Esophagus muscularis mucosa (tissue), 4 donors: ENCODE measurements at regions not wholly inside any gene's neighbourhood (a gene's known extent, or its start where the extent isn't known, plus 50 kb on each side); places are given as distances from the start of the nearest gene placed in this dataset.

Experiments used
- DNase-seq: peaks from one replicate; pipeline ENCODE4 v3.0.0-alpha.2; 2017; ENCODE audit errors: extremely low spot score
- H3K27ac ChIP-seq, 4 donors: fragments of 200-600 bp; sonication (generic); replicated peaks in 1 of 4; 1 replicate in 3 of 4; 2 replicates in 1 of 4; pipeline ENCODE4 v1.5.1; 2016 to 2019; ENCODE audit warnings: mild to moderate bottlenecking in 1 of 4
- H3K27me3 ChIP-seq, 4 donors: fragments of 200-600 bp; sonication (generic); one replicate each; pipeline versions ENCODE4 v1.5.1 to v1.6.0; 2016 to 2019
- H3K36me3 ChIP-seq, 4 donors: fragments of 200-600 bp; sonication (generic); one replicate each; pipeline ENCODE4 v1.5.1; 2016 to 2019
- H3K4me1 ChIP-seq, 4 donors: fragments of 200-600 bp; sonication (generic); one replicate each; pipeline ENCODE4 v1.5.1; 2016 to 2019
- H3K4me3 ChIP-seq, 4 donors: fragments of 200-600 bp; sonication (generic); 1 replicate in 2 of 4; 2 replicates in 2 of 4; pipeline ENCODE4 v1.5.1; 2016 to 2019; ENCODE audit warnings: mild to moderate bottlenecking in 4 of 4, moderate library complexity in 1 of 4
- H3K9me3 ChIP-seq, 4 donors: fragments of 200-600 bp; sonication (generic); 1 replicate in 3 of 4; 2 replicates in 1 of 4; pipeline ENCODE4 v1.5.1; 2016 to 2019
- EP300 ChIP-seq: sonication (generic); formaldehyde crosslinking; IDR thresholded peaks from one replicate; pipeline ENCODE4 v1.6.1; 2017; ENCODE audit warnings: antibody characterized with exemption
- POLR2A ChIP-seq: fragments of 450-650 bp; IDR thresholded peaks from one replicate; pipeline ENCODE4 v1.6.1; 2017; ENCODE audit warnings: antibody characterized with exemption, moderate library complexity, mild to moderate bottlenecking, low read depth
- POLR2AphosphoS5 ChIP-seq, 2 donors: sonication (generic); formaldehyde crosslinking; IDR thresholded peaks; one replicate each; pipeline ENCODE4 v1.6.1; 2017; ENCODE audit warnings: antibody characterized with exemption in 2 of 2
- WGBS: methylation state at CpG from one replicate; pipeline ENCODE4 v1.1.5; 2018; 5-methylcytosine and 5-hydroxymethylcytosine counted together
- intact Hi-C: fragments of 100-400 bp; cut with DNase I; formaldehyde crosslinking; loops from one replicate; pipeline ENCODE4 v1.15.1; 2023
- TF ChIP-seq, protein P1 (sequence below), 3 experiments: fragments of 200-600 bp in 2 of 3; fragments of 450-650 bp in 1 of 3; sonication (generic) in 2 of 3; IDR thresholded peaks; one replicate each; pipeline ENCODE4 v1.5.1; 2017 to 2019; ENCODE audit warnings: antibody characterized with exemption in 3 of 3, mild to moderate bottlenecking in 2 of 3, moderate library complexity in 1 of 3

DNA sequence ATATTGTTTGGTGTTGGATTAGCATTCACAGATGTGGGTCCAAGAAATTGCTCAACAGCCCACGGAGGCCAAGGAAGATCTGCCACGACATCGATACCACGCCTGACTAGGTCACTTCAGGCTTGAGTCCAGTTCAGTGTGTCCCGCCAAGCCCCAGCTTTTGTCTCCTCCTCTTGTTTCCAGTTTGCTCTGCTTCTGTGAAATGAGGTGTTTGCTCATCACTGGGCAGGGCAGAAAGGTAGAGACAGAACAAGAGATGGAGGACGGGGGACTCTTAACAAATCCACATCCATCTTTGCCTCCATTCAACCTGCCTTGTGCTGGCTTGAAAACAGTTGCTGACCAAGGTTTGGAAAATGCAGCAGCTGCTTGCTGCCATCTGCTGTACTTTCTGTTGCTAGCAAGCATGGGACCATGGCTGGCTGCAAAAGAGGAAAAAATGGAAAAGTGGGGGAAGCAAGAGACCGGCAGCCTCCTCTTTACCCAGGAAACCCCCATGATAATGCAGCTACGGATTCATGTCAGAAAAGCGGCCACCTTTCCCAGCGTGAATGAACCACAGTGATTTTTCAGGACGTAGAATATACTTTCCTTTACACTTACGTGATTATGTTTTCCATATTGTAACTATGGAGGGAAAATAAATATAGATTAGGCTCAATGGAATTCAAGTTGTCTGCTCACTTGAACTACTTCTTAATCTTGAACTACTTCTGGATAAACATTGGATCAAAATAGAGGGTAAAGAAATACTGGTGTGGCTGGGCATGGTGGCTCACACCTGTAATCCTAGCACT is 80.2 kb upstream of the GREM2 start:
- H3K4me3 ChIP-seq = no peak overlapping the region
- H3K27me3 ChIP-seq = no peaks in the 10 kb centered on the region
- no peaks in the 10 kb centered on the region for H3K36me3 ChIP-seq
- H3K4me1 ChIP-seq = peaks cover 0 to 25% (median 21%) of the 10 kb centered on the region in 4 donors
- TF ChIP-seq EP300 = no peak
- TF ChIP-seq, protein P1, sequence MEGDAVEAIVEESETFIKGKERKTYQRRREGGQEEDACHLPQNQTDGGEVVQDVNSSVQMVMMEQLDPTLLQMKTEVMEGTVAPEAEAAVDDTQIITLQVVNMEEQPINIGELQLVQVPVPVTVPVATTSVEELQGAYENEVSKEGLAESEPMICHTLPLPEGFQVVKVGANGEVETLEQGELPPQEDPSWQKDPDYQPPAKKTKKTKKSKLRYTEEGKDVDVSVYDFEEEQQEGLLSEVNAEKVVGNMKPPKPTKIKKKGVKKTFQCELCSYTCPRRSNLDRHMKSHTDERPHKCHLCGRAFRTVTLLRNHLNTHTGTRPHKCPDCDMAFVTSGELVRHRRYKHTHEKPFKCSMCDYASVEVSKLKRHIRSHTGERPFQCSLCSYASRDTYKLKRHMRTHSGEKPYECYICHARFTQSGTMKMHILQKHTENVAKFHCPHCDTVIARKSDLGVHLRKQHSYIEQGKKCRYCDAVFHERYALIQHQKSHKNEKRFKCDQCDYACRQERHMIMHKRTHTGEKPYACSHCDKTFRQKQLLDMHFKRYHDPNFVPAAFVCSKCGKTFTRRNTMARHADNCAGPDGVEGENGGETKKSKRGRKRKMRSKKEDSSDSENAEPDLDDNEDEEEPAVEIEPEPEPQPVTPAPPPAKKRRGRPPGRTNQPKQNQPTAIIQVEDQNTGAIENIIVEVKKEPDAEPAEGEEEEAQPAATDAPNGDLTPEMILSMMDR (IDR thresholded peaks at IDR 0.05) = peak; percentile 63 to 68 (median 65)
- DNase-seq = no peak
- intact Hi-C loops = loop anchor here (2.0 to 5.0 kb wide), 2 partner anchors 501 to 670 kb away; no protein-coding TSS in a partner anchor
- H3K9me3 ChIP-seq = no peaks in the 10 kb centered on the region
- 43% methylated on average over 12 of the region's 12 CpGs for whole genome bisulfite sequencing
- no peak overlapping the region for H3K27ac ChIP-seq

DNA sequence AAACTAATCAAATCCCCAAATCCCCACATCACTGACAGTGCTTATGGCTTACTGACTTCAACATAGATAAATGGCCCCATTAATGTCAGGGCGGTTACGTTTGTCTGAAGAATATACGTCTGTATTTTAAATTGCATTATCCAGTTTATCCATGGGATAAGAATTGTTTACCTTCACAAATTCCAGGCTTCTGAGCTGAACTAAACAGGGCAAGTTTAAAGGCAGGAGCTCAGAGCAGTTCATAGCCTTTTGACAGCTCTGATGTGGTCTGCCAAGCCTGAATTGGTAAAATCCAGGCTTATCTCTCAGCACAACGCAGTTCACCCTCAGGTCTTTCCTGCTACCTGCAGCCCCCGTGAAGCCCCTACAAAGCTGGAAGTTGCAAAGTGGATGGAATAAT is 79.5 kb upstream of the GREM2 start:
- H3K36me3 ChIP-seq = no peaks in the 10 kb centered on the region
- no peaks in the 10 kb centered on the region for H3K27me3 ChIP-seq
- peaks cover 0 to 25% (median 21%) of the 10 kb centered on the region in 4 donors for H3K4me1 ChIP-seq
- intact Hi-C loops = loop anchor here (5.0 kb wide), 1 partner anchor 669 kb away; no protein-coding TSS in a partner anchor
- TF ChIP-seq POLR2AphosphoS5 (IDR thresholded peaks at IDR 0.05) (no peak), POLR2A (no peak), EP300 (no peak)
- TF ChIP-seq, protein P1 (IDR thresholded peaks at IDR 0.05) = no peak
- no peak for DNase-seq
- 34% methylated on average over 5 of the region's 5 CpGs for WGBS
- H3K9me3 ChIP-seq = no peaks in the 10 kb centered on the region
- no peak overlapping the region for H3K4me3 ChIP-seq
- no peak overlapping the region for H3K27ac ChIP-seq

DNA sequence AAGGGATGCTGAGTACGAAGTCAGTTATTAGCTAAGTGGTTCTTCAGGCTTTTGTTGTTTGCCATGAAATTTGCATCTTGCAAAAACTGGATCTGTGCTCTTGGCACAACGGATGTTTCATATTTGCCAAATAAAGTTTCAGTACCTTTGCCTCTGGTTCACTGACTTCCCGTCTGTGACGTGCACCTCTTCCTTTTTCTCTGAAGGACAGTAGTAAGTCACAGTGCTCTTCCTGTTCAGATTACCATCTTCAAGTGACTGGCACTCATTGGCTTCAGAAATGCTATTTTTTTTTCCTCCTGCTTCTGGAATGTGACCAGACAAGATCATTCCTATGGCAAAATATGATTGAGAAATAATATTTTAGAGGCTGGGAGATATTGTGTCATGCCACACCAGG is 75.9 kb upstream of the GREM2 start:
- no peak overlapping the region for H3K4me3 ChIP-seq
- H3K9me3 ChIP-seq = no peaks in the 10 kb centered on the region
- 73% methylated on average over 4 of the region's 4 CpGs for WGBS
- intact Hi-C loops = no loop called here
- TF ChIP-seq EP300 (no peak), POLR2A (no peak), POLR2AphosphoS5 (IDR thresholded peaks at IDR 0.05) (no peak)
- TF ChIP-seq, protein P1 (IDR thresholded peaks at IDR 0.05) = no peak
- peaks cover 0 to 16% (median 12%) of the 10 kb centered on the region in 4 donors for H3K4me1 ChIP-seq
- no peaks in the 10 kb centered on the region for H3K27me3 ChIP-seq
- no peak overlapping the region for H3K27ac ChIP-seq
- no peak for DNase-seq
- H3K36me3 ChIP-seq = no peaks in the 10 kb centered on the region

DNA sequence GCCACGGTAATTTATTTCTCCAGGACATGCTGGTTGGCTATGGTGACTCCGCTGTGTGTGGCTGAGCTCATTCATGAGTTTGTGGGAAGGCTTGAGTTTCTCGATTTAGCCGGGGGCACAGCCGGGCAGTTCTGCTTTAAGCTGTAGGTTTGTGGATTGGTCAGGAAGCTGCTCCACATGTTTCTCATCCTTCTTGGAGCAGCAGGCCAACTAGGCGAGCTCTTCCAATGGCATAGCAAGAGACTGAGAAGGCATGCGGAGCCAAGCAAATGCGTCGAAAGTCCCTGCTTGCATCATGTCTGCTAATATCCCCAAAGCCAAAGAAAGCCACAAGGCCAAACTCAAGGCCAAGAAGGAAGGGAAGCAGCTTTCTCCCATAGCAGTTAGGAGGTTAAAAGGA is 71.6 kb upstream of the GREM2 start:
- H3K9me3 ChIP-seq = no peaks in the 10 kb centered on the region
- no peak for TF ChIP-seq EP300
- no peak for TF ChIP-seq POLR2AphosphoS5 (IDR thresholded peaks at IDR 0.05)
- no peak for TF ChIP-seq POLR2A
- TF ChIP-seq, protein P1 (IDR thresholded peaks at IDR 0.05) = no peak
- no peak for DNase-seq
- WGBS = 86% methylated on average over 9 of the region's 9 CpGs
- no peaks in the 10 kb centered on the region for H3K27me3 ChIP-seq
- intact Hi-C loops = no loop called here
- H3K27ac ChIP-seq = no peak overlapping the region
- no peak overlapping the region for H3K4me3 ChIP-seq
- no peaks in the 10 kb centered on the region for H3K36me3 ChIP-seq
- no peaks in the 10 kb centered on the region for H3K4me1 ChIP-seq

GRCh38 chr1:240682859-240683242 is 70.9 kb upstream of the GREM2 start:
- 88% methylated on average over 10 of the region's 10 CpGs for WGBS
- no peak for DNase-seq
- no peak for TF ChIP-seq POLR2A
- TF ChIP-seq, protein P1 (IDR thresholded peaks at IDR 0.05) = no peak
- no peak for TF ChIP-seq POLR2AphosphoS5 (IDR thresholded peaks at IDR 0.05)
- TF ChIP-seq EP300 = no peak
- no peaks in the 10 kb centered on the region for H3K9me3 ChIP-seq
- no peaks in the 10 kb centered on the region for H3K27me3 ChIP-seq
- H3K4me3 ChIP-seq = no peak overlapping the region
- no peak overlapping the region for H3K27ac ChIP-seq
- intact Hi-C loops = no loop called here
- H3K36me3 ChIP-seq = no peaks in the 10 kb centered on the region
- H3K4me1 ChIP-seq = no peaks in the 10 kb centered on the region
